ENCODE measurements at regions not wholly inside any gene's neighbourhood (a gene's known extent, or its start where the extent isn't known, plus 50 kb on each side); places are given as distances from the start of the nearest gene placed in this dataset.

DNA sequence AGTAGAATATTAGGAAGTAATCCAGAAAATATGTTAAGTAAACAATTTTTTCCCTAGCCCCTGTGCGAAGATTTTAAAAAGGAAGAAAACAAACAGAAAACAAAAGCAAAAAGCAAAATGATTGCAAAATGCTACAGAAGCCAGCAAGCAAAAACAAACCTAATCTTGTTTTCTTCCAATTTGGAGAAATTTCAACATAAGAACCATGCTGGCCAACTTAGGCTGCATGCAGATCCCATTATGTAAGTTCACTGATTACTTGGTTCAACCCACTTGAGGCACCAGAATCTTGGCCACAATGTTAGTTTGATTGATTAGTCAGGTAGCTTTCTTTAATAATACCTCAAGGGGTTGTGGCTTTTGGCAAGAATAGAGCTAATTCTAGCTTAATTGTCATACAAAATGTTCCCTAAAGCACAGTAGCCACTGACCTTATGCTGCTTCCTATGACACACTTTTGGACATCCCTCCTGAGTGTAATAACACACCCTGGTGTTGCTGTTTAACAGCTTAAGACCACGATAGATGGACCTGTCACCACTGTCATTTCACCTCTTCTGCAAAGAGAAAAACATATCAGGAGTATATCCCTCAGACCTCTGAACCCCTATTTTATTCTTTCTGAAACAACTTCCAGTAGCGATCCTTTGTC, 2342.1 kb downstream of the PCDH7 start:
- no peak overlapping the region for H3T11ph ChIP-seq (ENCODE audit: low read length)
- H3K18ac ChIP-seq (ENCODE audit: insufficient read length, low read depth, low read length) = no peak overlapping the region
- no peak overlapping the region for H2AK5ac ChIP-seq (ENCODE audit: insufficient read length, low read length)
- H3K79me1 ChIP-seq (ENCODE audit: insufficient read depth, low read depth, low read length, poor library complexity, severe bottlenecking) = no peaks in the 10 kb centered on the region
- WGBS (ENCODE audit: extremely low coverage, insufficient read length, low lambda C conversion rate) = no CpG with 5 or more reads among the region's 3 CpGs
- no peaks in the 10 kb centered on the region; the same call in 1 of the 2 replicates for H3K4me1 ChIP-seq (ENCODE audit: insufficient read depth, low read length)
- no peak overlapping the region for H3K23ac ChIP-seq (ENCODE audit: insufficient read length, low read depth, low read length)
- no peaks in the 10 kb centered on the region for H3K27me3 Mint-ChIP-seq (ENCODE audit: low read depth)
- no peaks in the 10 kb centered on the region for H3K27me3 ChIP-seq (ENCODE audit: insufficient read depth, low read length)
- H2BK5ac ChIP-seq (ENCODE audit: insufficient read length, low read length) = no peak overlapping the region
- H3K4me1 Mint-ChIP-seq = peaks cover 5 to 7% of the 10 kb centered on the region in 2 experiments; a peak in 3 of 4 replicates
- H2BK20ac ChIP-seq (ENCODE audit: low read depth, low read length, poor library complexity, severe bottlenecking) = no peak overlapping the region
- no peak for DNase-seq
- H3K9me3 ChIP-seq (ENCODE audit: control insufficient read depth, low read depth, low read length) = no peaks in the 10 kb centered on the region
- H4K20me1 ChIP-seq (ENCODE audit: control insufficient read depth, insufficient read depth, insufficient read length) = no peaks in the 10 kb centered on the region
- H3K4me2 ChIP-seq (ENCODE audit: insufficient read depth, insufficient read length, low read length) = no peak overlapping the region
- H3K27ac Mint-ChIP-seq = no peak overlapping the region
- H2BK15ac ChIP-seq (ENCODE audit: low read depth, low read length) = no peak overlapping the region
- no peak overlapping the region for H3K9ac ChIP-seq (ENCODE audit: extremely low read depth, insufficient read length, low read length)
- H3K4ac ChIP-seq (ENCODE audit: low read depth, low read length) = no peak overlapping the region
- H2BK120ac ChIP-seq (ENCODE audit: low read depth, low read length, poor library complexity, severe bottlenecking) = no peak overlapping the region
- no peak overlapping the region for H3K4me3 Mint-ChIP-seq
- H3K79me2 ChIP-seq (ENCODE audit: insufficient read depth, low read length) = no peaks in the 10 kb centered on the region
- TF ChIP-seq, protein P1, sequence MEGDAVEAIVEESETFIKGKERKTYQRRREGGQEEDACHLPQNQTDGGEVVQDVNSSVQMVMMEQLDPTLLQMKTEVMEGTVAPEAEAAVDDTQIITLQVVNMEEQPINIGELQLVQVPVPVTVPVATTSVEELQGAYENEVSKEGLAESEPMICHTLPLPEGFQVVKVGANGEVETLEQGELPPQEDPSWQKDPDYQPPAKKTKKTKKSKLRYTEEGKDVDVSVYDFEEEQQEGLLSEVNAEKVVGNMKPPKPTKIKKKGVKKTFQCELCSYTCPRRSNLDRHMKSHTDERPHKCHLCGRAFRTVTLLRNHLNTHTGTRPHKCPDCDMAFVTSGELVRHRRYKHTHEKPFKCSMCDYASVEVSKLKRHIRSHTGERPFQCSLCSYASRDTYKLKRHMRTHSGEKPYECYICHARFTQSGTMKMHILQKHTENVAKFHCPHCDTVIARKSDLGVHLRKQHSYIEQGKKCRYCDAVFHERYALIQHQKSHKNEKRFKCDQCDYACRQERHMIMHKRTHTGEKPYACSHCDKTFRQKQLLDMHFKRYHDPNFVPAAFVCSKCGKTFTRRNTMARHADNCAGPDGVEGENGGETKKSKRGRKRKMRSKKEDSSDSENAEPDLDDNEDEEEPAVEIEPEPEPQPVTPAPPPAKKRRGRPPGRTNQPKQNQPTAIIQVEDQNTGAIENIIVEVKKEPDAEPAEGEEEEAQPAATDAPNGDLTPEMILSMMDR (conservative IDR thresholded peaks at IDR 0.05) = no peak
- no peak overlapping the region for H3K14ac ChIP-seq (ENCODE audit: insufficient read depth, low read length)
- no peak overlapping the region for H3K56ac ChIP-seq (ENCODE audit: insufficient read length, low read depth, low read length)
- H3K36me3 Mint-ChIP-seq (ENCODE audit: insufficient read depth in 1 of 3, low read depth in 3 of 3) = no peaks in the 10 kb centered on the region
- H4K8ac ChIP-seq (replicated peaks; ENCODE audit: insufficient read length, low read depth, low read length) = no peak overlapping the region
- H2BK12ac ChIP-seq (ENCODE audit: insufficient read length, low read depth, low read length) = no peak overlapping the region
- no peak overlapping the region for H4K91ac ChIP-seq (ENCODE audit: insufficient read length, low read depth, low read length)
- H3K27ac ChIP-seq (ENCODE audit: insufficient read length, low read depth, low read length) = no peak overlapping the region
- no peak overlapping the region for H4K5ac ChIP-seq (ENCODE audit: insufficient read length, low read depth, low read length)
- no peaks in the 10 kb centered on the region for H3K9me3 Mint-ChIP-seq
- H2AFZ ChIP-seq (ENCODE audit: low read length) = no peak overlapping the region
- H3K23me2 ChIP-seq (ENCODE audit: insufficient read length, low read depth, low read length, poor library complexity, severe bottlenecking) = no peaks in the 10 kb centered on the region

All from H9 (cell line).